Breast epithelium (tissue), 3 donors: ENCODE measurements at regions not wholly inside any gene's neighbourhood (a gene's known extent, or its start where the extent isn't known, plus 50 kb on each side); places are given as distances from the start of the nearest gene placed in this dataset.

Source experiments
- POLR2AphosphoS5 ChIP-seq, 3 donors: sonication (generic); formaldehyde crosslinking; IDR thresholded peaks; one replicate each; pipeline ENCODE4 v1.6.1; 2017; ENCODE audit warnings: antibody characterized with exemption in 3 of 3
- TF ChIP-seq, protein P1 (sequence below), 3 donors: fragments of 450-650 bp; IDR thresholded peaks; one replicate each; pipeline ENCODE4 v1.5.1; 2016 to 2017; ENCODE audit warnings: antibody characterized with exemption in 3 of 3, mild to moderate bottlenecking in 3 of 3, moderate library complexity in 3 of 3

DNA sequence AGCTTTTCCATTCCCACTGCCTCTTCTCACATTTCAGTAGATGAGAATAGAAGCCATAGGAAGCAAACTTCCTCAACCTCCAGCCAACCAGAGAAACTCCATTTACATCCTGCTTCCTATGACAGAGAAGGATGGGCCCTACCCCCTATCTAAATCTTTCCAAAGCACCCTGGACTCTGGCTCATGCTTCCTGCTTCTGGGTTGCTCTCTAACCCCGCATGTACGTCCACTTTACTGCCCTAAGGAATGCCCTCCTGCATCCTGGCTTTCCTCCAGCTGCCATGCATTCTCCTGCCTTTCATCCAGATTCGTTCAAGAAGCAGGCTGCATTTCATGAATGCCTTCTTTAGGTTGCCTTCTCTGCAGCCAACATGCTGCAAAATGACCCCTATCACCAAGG lies 91.9 kb downstream of the FAM217A start:
- TF ChIP-seq, protein P1, sequence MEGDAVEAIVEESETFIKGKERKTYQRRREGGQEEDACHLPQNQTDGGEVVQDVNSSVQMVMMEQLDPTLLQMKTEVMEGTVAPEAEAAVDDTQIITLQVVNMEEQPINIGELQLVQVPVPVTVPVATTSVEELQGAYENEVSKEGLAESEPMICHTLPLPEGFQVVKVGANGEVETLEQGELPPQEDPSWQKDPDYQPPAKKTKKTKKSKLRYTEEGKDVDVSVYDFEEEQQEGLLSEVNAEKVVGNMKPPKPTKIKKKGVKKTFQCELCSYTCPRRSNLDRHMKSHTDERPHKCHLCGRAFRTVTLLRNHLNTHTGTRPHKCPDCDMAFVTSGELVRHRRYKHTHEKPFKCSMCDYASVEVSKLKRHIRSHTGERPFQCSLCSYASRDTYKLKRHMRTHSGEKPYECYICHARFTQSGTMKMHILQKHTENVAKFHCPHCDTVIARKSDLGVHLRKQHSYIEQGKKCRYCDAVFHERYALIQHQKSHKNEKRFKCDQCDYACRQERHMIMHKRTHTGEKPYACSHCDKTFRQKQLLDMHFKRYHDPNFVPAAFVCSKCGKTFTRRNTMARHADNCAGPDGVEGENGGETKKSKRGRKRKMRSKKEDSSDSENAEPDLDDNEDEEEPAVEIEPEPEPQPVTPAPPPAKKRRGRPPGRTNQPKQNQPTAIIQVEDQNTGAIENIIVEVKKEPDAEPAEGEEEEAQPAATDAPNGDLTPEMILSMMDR (IDR thresholded peaks at IDR 0.05) = no peak
- TF ChIP-seq POLR2AphosphoS5 (IDR thresholded peaks at IDR 0.05) = no peak
